ENCODE measurements at regions not wholly inside any gene's neighbourhood (a gene's known extent, or its start where the extent isn't known, plus 50 kb on each side); places are given as distances from the start of the nearest gene placed in this dataset.

DNA sequence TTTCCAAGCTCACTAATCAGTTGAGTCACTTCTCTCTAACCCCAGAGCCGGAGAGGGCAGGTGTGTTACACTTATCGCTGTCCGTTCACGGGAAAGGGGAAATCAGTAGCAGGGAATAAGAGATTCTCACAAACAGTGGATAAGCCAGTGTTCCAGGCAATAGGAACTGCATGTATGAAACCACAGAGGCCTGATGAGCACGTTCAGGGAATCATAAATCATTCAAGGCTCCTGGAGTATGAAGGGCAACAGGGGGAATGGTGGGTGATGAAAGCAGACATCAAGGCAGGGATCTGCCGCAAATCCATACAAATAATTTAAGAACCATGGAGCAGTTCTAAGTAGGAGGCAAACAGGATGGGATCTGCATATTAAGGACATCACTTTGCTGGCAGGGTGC is 59.1 kb upstream of the ADGRG2 start:
- DNase-seq (ENCODE audit: low read depth, low spot score) = no peak
- H3K4me3 ChIP-seq (ENCODE audit: low read depth, low read length) = no peak overlapping the region
- TF ChIP-seq, protein P1, sequence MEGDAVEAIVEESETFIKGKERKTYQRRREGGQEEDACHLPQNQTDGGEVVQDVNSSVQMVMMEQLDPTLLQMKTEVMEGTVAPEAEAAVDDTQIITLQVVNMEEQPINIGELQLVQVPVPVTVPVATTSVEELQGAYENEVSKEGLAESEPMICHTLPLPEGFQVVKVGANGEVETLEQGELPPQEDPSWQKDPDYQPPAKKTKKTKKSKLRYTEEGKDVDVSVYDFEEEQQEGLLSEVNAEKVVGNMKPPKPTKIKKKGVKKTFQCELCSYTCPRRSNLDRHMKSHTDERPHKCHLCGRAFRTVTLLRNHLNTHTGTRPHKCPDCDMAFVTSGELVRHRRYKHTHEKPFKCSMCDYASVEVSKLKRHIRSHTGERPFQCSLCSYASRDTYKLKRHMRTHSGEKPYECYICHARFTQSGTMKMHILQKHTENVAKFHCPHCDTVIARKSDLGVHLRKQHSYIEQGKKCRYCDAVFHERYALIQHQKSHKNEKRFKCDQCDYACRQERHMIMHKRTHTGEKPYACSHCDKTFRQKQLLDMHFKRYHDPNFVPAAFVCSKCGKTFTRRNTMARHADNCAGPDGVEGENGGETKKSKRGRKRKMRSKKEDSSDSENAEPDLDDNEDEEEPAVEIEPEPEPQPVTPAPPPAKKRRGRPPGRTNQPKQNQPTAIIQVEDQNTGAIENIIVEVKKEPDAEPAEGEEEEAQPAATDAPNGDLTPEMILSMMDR (IDR thresholded peaks at IDR 0.05; ENCODE audit: low read depth, low read length) = no peak
- in situ Hi-C loops (cut with HindIII; ENCODE audit: low sequenced_read_pairs) = no loop called here

DNA sequence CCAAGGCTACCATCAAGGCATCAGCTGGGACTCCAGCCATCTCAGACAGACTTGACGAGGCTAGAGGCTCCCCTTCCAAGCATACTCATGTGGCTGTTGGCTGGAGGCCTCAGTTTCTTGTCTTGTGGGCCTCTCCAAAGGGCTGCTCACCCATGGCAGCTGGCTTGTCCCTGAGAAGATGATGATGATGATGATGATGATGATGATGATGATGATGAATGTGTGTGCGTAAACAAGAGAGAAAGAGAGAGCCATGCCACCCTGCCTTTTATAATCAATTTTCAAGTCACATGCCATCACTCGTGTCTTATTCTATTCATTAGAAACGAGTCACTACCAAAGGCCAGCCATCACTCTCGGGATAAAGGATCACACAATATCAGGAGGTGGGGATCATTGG is 60.5 kb upstream of the ADGRG2 start:
- TF ChIP-seq, protein P1 (IDR thresholded peaks at IDR 0.05; ENCODE audit: low read depth, low read length) = no peak
- no peak for DNase-seq (ENCODE audit: low read depth, low spot score)
- in situ Hi-C loops (cut with HindIII; ENCODE audit: low sequenced_read_pairs) = no loop called here
- H3K4me3 ChIP-seq (ENCODE audit: low read depth, low read length) = no peak overlapping the region

DNA sequence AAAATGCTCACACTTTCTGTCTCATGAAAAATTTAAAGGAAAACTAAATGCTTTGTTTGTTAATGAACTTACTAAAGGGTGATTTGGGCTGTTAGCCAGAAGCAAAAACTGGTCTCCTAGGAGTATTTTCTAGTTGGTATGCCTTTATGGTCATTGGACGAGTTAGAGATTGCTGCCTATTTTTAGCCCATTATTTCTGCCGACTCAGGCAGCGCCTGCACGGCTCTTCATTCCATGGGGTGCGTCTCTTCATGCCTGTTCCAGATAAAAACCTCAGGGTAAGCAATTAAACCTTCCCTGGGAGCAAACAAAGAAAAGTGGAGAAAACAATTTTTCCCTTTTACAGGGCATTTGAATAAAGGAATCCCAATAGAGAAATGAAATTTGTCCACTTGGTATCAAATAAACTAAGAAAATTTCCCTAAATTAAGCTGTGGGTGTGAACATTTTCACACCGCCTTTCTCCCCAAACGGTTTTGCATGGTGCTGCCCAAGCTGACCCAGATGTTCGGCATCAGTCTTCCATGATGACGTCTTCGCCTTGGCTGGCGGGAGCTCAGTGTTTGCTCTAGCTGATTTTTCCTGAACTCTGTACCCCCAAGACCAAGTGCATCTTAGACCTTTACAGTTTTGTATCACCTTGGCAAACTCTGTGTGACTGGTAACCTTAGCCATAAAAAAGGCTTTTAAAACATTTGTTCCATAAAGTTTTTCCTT is 61.7 kb upstream of the ADGRG2 start:
- H3K4me3 ChIP-seq (ENCODE audit: low read depth, low read length) = no peak overlapping the region
- DNase-seq (ENCODE audit: low read depth, low spot score) = no peak
- TF ChIP-seq, protein P1 (IDR thresholded peaks at IDR 0.05; ENCODE audit: low read depth, low read length) = no peak
- in situ Hi-C loops (cut with HindIII; ENCODE audit: low sequenced_read_pairs) = no loop called here

DNA sequence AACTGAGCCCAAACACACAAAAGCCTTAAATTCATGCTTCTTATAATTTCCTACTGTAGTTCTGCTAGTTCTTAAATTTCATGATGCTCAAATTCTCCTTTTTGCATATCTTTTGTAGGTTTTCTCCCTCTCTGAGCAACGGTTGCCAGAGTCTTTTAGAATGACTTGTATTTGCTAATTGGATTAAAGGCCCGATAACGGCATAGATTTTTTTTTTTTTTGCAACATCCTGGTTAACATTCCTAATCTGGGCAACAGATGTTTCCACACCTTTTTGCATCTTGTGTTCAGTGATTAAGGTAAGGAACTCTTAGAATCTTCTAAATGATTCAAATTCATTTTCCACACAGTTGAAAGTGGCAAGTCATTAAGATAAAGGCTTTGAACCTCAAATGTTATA is 66.3 kb upstream of the ADGRG2 start:
- TF ChIP-seq, protein P1 (IDR thresholded peaks at IDR 0.05; ENCODE audit: low read depth, low read length) = no peak
- in situ Hi-C loops (cut with HindIII; ENCODE audit: low sequenced_read_pairs) = no loop called here

DNA sequence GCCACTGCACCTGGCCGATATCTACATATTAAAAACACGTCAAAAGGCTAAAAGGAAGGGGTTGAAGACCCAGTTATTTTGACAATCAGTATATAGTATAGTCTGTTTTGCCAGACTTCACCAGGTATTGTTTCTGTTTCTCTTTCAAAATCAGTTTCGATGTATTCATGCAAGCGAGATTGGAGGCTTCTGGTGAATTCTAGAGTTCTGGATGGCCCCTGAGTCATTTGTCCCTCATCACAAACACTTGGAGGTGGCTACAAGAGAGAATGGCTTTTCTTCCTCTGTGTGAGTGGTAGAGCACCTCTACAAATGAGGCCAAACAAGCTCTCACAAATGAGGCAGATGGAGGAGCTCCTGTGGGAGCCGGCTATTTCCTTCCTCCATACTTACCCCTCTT is 68.6 kb upstream of the ADGRG2 start:
- TF ChIP-seq, protein P1 (IDR thresholded peaks at IDR 0.05; ENCODE audit: low read depth, low read length) = no peak
- in situ Hi-C loops (cut with HindIII; ENCODE audit: low sequenced_read_pairs) = no loop called here

More for the DNA sequence above, 66.3 kb upstream of the ADGRG2 start:
- no peak for DNase-seq (ENCODE audit: low read depth, low spot score)
- no peak overlapping the region for H3K4me3 ChIP-seq (ENCODE audit: low read depth, low read length)

DNA sequence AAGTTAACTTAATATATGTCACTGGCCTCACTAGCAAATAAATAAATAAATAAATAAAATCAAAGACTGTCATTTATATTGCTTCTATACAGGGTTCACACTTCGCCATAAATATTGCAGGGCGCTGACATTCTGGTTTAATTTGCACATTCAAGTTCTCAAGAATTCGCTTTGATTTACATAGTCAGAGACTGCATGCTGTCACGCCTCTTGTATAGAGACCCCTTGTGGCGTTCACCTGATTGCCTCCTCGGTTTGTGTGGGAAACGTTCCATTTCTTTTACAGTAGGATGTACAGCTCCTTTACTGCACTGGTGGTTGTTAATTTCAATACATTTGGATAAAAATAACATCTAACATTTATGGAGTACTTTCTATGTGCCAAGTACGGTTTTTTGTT is 71.3 kb upstream of the ADGRG2 start:
- in situ Hi-C loops (cut with HindIII; ENCODE audit: low sequenced_read_pairs) = no loop called here
- TF ChIP-seq, protein P1 (IDR thresholded peaks at IDR 0.05; ENCODE audit: low read depth, low read length) = no peak
- DNase-seq (ENCODE audit: low read depth, low spot score) = no peak
- no peak overlapping the region for H3K4me3 ChIP-seq (ENCODE audit: low read depth, low read length)

More for the DNA sequence above, 68.6 kb upstream of the ADGRG2 start:
- DNase-seq (ENCODE audit: low read depth, low spot score) = no peak
- no peak overlapping the region for H3K4me3 ChIP-seq (ENCODE audit: low read depth, low read length)

Measured in astrocyte of the spinal cord (primary cell).